ENCODE measurements at regions not wholly inside any gene's neighbourhood (a gene's known extent, or its start where the extent isn't known, plus 50 kb on each side); places are given as distances from the start of the nearest gene placed in this dataset.

GRCh38 chr7:125878988-125879387 is 949.4 kb upstream of the POT1 start:
- Histone ChIP-seq H3K36me3 (ENCODE audit: insufficient read depth, low read length) (no peaks in the 10 kb centered on the region), H3K4me2 (ENCODE audit: low read length) (no peak overlapping the region), H3K9me3 (replicated peaks; ENCODE audit: low read length) (no peaks in the 10 kb centered on the region), H3K9ac (ENCODE audit: low read depth, low read length) (no peak overlapping the region), H3K4me3 (ENCODE audit: low read length) (no peak overlapping the region), H3K4me1 (ENCODE audit: control insufficient read depth, insufficient read depth, low read length) (no peaks in the 10 kb centered on the region), H3K27me3 (ENCODE audit: control insufficient read depth, insufficient read depth, low read length) (no peaks in the 10 kb centered on the region)

DNA sequence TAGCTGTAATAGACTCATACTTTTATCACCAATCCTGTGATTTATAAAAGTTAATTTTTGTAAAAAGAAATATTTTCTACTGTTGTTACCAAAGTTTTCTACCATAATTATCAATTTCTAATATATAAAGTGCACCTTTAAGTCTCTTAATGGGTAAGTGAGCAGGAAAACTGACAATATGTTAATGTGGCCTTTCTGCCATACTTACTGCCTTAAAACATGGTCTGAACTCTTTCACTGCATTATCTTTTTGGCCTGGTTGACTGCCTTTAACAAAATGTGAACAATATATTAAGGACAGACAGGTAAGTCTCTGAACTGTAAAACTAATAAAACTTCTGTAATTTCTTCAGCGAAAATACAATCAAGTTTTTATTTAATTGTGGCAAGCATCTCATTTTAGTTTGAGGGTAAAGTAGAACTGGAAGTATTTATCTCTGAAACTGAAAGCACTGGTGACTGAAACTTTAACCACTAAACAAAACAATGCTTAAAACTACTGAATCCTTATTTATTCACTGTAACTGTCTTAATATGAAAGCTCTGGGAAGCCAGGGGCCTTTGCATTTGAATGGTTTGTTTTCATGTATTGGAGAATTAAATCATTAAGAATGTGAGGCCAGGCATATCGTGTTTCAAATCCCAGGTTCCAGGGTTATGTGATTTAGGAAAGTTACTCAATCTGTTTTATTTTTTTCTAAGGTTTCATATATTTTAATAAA is 948.8 kb upstream of the POT1 start:
- Histone ChIP-seq H3K9ac (ENCODE audit: low read depth, low read length) (no peak overlapping the region), H3K4me1 (ENCODE audit: control insufficient read depth, insufficient read depth, low read length) (no peaks in the 10 kb centered on the region), H3K9me3 (replicated peaks; ENCODE audit: low read length) (no peaks in the 10 kb centered on the region), H3K4me3 (ENCODE audit: low read length) (no peak overlapping the region), H3K27me3 (ENCODE audit: control insufficient read depth, insufficient read depth, low read length) (no peaks in the 10 kb centered on the region), H3K4me2 (ENCODE audit: low read length) (no peak overlapping the region), H3K36me3 (ENCODE audit: insufficient read depth, low read length) (no peaks in the 10 kb centered on the region)

DNA sequence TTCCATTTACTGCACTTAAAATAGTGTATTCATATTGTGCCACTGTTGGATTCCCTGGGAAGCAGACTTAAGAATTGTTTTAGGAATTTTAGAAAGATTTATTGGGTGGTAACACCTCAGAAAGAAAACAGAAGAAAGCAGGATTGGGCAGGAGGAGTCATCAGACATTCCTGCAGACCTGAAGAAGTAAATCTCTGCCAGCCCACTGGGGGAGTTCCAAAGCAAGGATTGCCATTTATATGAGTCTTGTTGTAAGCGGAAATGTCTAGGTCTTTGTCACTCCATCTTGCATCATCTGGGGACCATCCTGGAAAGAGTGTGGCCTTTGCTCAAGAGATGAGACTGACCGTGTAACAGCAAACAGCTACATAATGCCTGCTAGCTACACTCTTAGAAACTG is 947.6 kb upstream of the POT1 start:
- Histone ChIP-seq H3K4me2 (ENCODE audit: low read length) (no peak overlapping the region), H3K36me3 (ENCODE audit: insufficient read depth, low read length) (no peaks in the 10 kb centered on the region), H3K4me1 (ENCODE audit: control insufficient read depth, insufficient read depth, low read length) (no peaks in the 10 kb centered on the region), H3K9ac (ENCODE audit: low read depth, low read length) (no peak overlapping the region), H3K9me3 (replicated peaks; ENCODE audit: low read length) (no peaks in the 10 kb centered on the region), H3K4me3 (ENCODE audit: low read length) (no peak overlapping the region), H3K27me3 (ENCODE audit: control insufficient read depth, insufficient read depth, low read length) (no peaks in the 10 kb centered on the region)

GRCh38 chr7:125876431-125876830 is 946.8 kb upstream of the POT1 start:
- H3K36me3 ChIP-seq (ENCODE audit: insufficient read depth, low read length): no peaks in the 10 kb centered on the region
- no peak overlapping the region for H3K4me3 ChIP-seq (ENCODE audit: low read length)
- no peaks in the 10 kb centered on the region for H3K9me3 ChIP-seq (replicated peaks; ENCODE audit: low read length)
- no peaks in the 10 kb centered on the region for H3K4me1 ChIP-seq (ENCODE audit: control insufficient read depth, insufficient read depth, low read length)
- H3K9ac ChIP-seq (ENCODE audit: low read depth, low read length): no peak overlapping the region
- H3K27me3 ChIP-seq (ENCODE audit: control insufficient read depth, insufficient read depth, low read length): no peaks in the 10 kb centered on the region
- H3K4me2 ChIP-seq (ENCODE audit: low read length): no peak overlapping the region

DNA sequence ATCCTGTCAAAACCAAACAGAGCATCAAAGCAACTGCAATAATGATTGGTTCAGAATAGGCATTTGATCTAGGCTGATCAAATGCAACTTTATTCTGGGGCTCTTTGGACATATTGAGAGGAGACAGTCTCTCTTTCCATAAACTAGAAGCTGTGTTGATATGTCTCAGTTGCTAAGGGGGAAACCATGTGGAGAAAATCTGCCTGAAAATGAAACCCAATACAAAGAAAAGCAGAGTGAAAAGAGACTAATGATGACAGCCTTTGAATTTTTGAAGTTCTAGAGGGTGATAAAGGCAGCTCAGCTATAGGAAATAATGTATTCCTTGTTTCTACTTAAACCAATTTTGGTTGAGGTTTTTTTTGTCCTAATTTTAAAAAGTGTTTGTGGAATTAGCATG is 941.8 kb upstream of the POT1 start:
- H3K9ac ChIP-seq (ENCODE audit: low read depth, low read length): no peak overlapping the region
- no peaks in the 10 kb centered on the region for H3K36me3 ChIP-seq (ENCODE audit: insufficient read depth, low read length)
- no peaks in the 10 kb centered on the region for H3K9me3 ChIP-seq (replicated peaks; ENCODE audit: low read length)
- no peak overlapping the region for H3K4me3 ChIP-seq (ENCODE audit: low read length)
- no peak overlapping the region for H3K4me2 ChIP-seq (ENCODE audit: low read length)
- no peaks in the 10 kb centered on the region for H3K27me3 ChIP-seq (ENCODE audit: control insufficient read depth, insufficient read depth, low read length)
- H3K4me1 ChIP-seq (ENCODE audit: control insufficient read depth, insufficient read depth, low read length): no peaks in the 10 kb centered on the region

GRCh38 chr7:125857606-125858005 is 928.0 kb upstream of the POT1 start:
- Histone ChIP-seq H3K36me3 (ENCODE audit: insufficient read depth, low read length) (no peaks in the 10 kb centered on the region), H3K4me1 (ENCODE audit: control insufficient read depth, insufficient read depth, low read length) (no peaks in the 10 kb centered on the region), H3K9me3 (replicated peaks; ENCODE audit: low read length) (peaks cover 7% of the 10 kb centered on the region), H3K27me3 (ENCODE audit: control insufficient read depth, insufficient read depth, low read length) (no peaks in the 10 kb centered on the region), H3K4me2 (ENCODE audit: low read length) (no peak overlapping the region), H3K9ac (ENCODE audit: low read depth, low read length) (no peak overlapping the region), H3K4me3 (ENCODE audit: low read length) (no peak overlapping the region)

DNA sequence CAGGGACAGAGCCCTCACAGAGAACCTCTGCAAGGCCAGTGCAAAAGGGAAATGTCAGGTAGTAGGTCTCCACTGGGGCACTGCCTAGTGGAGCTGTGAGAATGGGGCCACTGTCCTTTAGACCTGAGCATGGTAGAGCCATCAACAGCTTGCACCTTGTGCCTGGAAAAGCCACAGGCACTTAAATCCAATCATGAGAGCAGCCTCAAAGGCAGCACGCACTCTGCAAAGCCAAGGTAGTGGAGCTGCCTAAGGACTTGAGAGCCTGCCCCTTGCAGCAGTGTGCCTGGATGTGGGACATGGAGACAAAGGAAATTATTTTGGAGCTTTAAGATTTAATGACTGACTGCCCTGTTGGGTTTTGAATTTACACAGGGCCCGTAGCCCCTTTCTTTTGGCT is 918.5 kb upstream of the POT1 start:
- Histone ChIP-seq H3K4me1 (ENCODE audit: control insufficient read depth, insufficient read depth, low read length) (no peaks in the 10 kb centered on the region), H3K9ac (ENCODE audit: low read depth, low read length) (no peak overlapping the region), H3K27me3 (ENCODE audit: control insufficient read depth, insufficient read depth, low read length) (no peaks in the 10 kb centered on the region), H3K4me3 (ENCODE audit: low read length) (no peak overlapping the region), H3K9me3 (replicated peaks; ENCODE audit: low read length) (peaks cover 10% of the 10 kb centered on the region), H3K4me2 (ENCODE audit: low read length) (no peak overlapping the region), H3K36me3 (ENCODE audit: insufficient read depth, low read length) (no peaks in the 10 kb centered on the region)

DNA sequence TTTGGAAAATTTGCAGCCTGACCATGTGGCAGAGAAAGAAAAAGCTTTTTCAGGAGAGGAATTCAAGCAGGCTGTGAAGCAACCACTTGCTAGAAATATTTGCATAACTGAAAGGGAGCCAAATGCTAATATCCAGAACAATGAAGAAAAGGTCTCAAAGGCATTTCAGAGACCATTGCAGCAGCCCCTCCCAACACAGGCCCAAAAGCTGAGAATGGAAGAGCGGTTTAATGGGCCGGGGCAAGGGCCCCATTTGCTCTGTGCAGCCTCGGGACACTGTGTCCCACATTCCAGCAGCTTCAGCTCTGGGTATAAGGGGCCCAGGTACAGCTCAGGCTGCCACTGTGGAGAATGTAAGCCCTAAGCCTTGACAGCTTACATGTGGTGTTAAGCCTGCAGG is 918.1 kb upstream of the POT1 start:
- no peak overlapping the region for H3K4me2 ChIP-seq (ENCODE audit: low read length)
- no peak overlapping the region for H3K4me3 ChIP-seq (ENCODE audit: low read length)
- H3K27me3 ChIP-seq (ENCODE audit: control insufficient read depth, insufficient read depth, low read length): no peaks in the 10 kb centered on the region
- no peak overlapping the region for H3K9ac ChIP-seq (ENCODE audit: low read depth, low read length)
- no peaks in the 10 kb centered on the region for H3K4me1 ChIP-seq (ENCODE audit: control insufficient read depth, insufficient read depth, low read length)
- peaks cover 10% of the 10 kb centered on the region for H3K9me3 ChIP-seq (replicated peaks; ENCODE audit: low read length)
- H3K36me3 ChIP-seq (ENCODE audit: insufficient read depth, low read length): no peaks in the 10 kb centered on the region

DNA sequence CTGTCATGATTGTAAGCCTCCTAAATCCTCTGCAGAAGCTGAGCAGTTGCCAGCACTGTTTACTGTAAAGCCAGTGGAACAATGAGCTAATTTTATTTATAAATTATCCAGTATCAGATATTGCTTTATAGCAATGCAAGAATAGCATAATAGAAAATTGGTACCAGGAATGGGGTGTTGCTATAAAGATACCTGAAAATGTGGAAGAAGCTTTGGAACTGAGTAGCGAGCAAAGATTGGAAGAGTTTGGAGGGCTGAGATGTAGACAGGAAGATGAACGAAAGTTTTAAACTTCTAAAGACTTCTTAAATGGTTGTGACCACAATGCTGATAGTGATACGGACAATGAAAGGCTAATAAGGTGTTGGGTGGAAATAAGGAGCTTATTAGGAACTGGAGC is 917.4 kb upstream of the POT1 start:
- peaks cover 10% of the 10 kb centered on the region for H3K9me3 ChIP-seq (replicated peaks; ENCODE audit: low read length)
- H3K27me3 ChIP-seq (ENCODE audit: control insufficient read depth, insufficient read depth, low read length): no peaks in the 10 kb centered on the region
- no peaks in the 10 kb centered on the region for H3K36me3 ChIP-seq (ENCODE audit: insufficient read depth, low read length)
- no peaks in the 10 kb centered on the region for H3K4me1 ChIP-seq (ENCODE audit: control insufficient read depth, insufficient read depth, low read length)
- no peak overlapping the region for H3K9ac ChIP-seq (ENCODE audit: low read depth, low read length)
- H3K4me3 ChIP-seq (ENCODE audit: low read length): no peak overlapping the region
- no peak overlapping the region for H3K4me2 ChIP-seq (ENCODE audit: low read length)

- Histone ChIP-seq H3K9ac (ENCODE audit: low read depth, low read length) (no peak overlapping the region), H3K4me3 (ENCODE audit: low read length) (no peak overlapping the region), H3K4me1 (ENCODE audit: control insufficient read depth, insufficient read depth, low read length) (no peaks in the 10 kb centered on the region), H3K9me3 (replicated peaks; ENCODE audit: low read length) (peaks cover 8% of the 10 kb centered on the region), H3K4me2 (ENCODE audit: low read length) (no peak overlapping the region), H3K36me3 (ENCODE audit: insufficient read depth, low read length) (no peaks in the 10 kb centered on the region), H3K27me3 (ENCODE audit: control insufficient read depth, insufficient read depth, low read length) (no peaks in the 10 kb centered on the region)
These were observed 916.1 kb upstream of the POT1 start for GRCh38 chr7:125845686-125846085.

DNA sequence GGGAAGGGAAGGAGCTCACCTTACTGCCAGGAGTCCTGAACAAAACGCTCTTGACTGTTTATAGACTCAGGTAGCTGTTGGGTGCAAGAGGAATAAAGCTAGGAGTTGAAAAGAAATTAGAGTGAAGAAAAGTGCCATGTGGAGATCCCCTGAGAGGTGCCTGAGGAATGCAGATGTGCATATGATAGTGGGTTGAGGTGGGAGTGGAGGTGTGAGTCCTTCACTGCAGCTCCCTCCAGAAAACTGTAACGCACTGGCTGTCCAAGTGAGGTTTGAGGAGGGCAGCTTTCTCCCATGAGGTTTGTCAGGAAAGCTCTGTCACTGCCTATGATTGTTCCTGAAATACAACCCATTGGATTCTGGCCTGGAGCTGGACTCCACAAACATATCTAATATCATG is 904.8 kb upstream of the POT1 start:
- H3K9ac ChIP-seq (ENCODE audit: low read depth, low read length): no peak overlapping the region
- H3K4me2 ChIP-seq (ENCODE audit: low read length): no peak overlapping the region

DNA sequence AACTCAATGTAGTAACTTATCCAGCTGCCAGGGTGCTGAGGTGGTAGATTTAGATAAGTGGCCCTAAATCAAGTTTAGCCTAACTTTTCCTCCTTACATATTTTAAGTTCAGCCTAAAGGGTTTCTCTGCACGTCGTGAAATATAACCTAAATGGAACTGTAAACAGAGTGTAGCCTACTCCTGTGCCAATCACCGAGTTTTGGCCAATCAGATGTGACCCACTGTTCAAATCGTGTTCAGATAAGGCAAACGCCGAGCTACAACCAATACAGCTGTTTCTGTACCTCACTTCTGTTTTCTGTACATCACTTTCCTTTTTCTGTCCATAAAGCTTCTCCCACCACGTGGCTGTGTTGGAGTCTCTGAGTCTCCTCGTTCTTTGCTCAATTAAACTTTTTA is 904.2 kb upstream of the POT1 start:
- Histone ChIP-seq H3K4me2 (ENCODE audit: low read length) (no peak overlapping the region), H3K4me3 (ENCODE audit: low read length) (no peak overlapping the region), H3K4me1 (ENCODE audit: control insufficient read depth, insufficient read depth, low read length) (no peaks in the 10 kb centered on the region), H3K36me3 (ENCODE audit: insufficient read depth, low read length) (no peaks in the 10 kb centered on the region), H3K9me3 (replicated peaks; ENCODE audit: low read length) (no peaks in the 10 kb centered on the region), H3K27me3 (ENCODE audit: control insufficient read depth, insufficient read depth, low read length) (no peaks in the 10 kb centered on the region), H3K9ac (ENCODE audit: low read depth, low read length) (no peak overlapping the region)

More for the DNA sequence above, 904.8 kb upstream of the POT1 start:
- Histone ChIP-seq H3K9me3 (replicated peaks; ENCODE audit: low read length) (no peaks in the 10 kb centered on the region), H3K4me3 (ENCODE audit: low read length) (no peak overlapping the region), H3K36me3 (ENCODE audit: insufficient read depth, low read length) (no peaks in the 10 kb centered on the region), H3K27me3 (ENCODE audit: control insufficient read depth, insufficient read depth, low read length) (no peaks in the 10 kb centered on the region), H3K4me1 (ENCODE audit: control insufficient read depth, insufficient read depth, low read length) (no peaks in the 10 kb centered on the region)

Measured in skeletal muscle satellite cell (primary cell).